Endothelial cell of umbilical vein (primary cell): ENCODE measurements at regions not wholly inside any gene's neighbourhood (a gene's known extent, or its start where the extent isn't known, plus 50 kb on each side); places are given as distances from the start of the nearest gene placed in this dataset.

ENCODE experiments used
- BruUV-seq: library from RNA; stranded (reverse); fragments of 400-500 nt; replicated peaks from 2 replicates; lab custom pipeline; 2021; lab: Mats Ljungman, UMichigan
- CTCF ChIA-PET: fragments of 300-600, 350-600 bp; sonication (Branson Sonifier 250); formaldehyde crosslinking; loops from one replicate; lab custom pipeline; 2021; ENCODE audit warnings: antibody characterized with exemption, inconsistent platforms; lab: Charles Lee
- POLR2A ChIA-PET: fragments of 300-600, 350-600 bp; sonication (Branson Sonifier 250); formaldehyde crosslinking; loops from one replicate; lab custom pipeline; 2021; ENCODE audit warnings: antibody characterized with exemption, inconsistent platforms; lab: Charles Lee
- DNase-seq: peaks from one replicate; pipeline ENCODE4 v3.0.0-alpha.2; 2011; ENCODE audit warnings: low read depth, low spot score
- FAIRE-seq: peaks from 2 replicates; lab custom pipeline; 2011; peaks lifted over from hg19 to GRCh38; lab: Jason Lieb, UNC
- H2AFZ ChIP-seq: 2 replicates; pipeline ENCODE4 v1.6.0; 2012; ENCODE audit warnings: low read depth, low read length, control low read depth, inconsistent platforms
- H3K27ac ChIP-seq: 2 replicates; pipeline ENCODE4 v1.5.1; 2011; ENCODE audit warnings: low read depth, mild to moderate bottlenecking, control low read depth, low read length, moderate library complexity; ENCODE audit not compliant: insufficient read depth
- H3K27me3 ChIP-seq, 2 experiments: 2 replicates each; pipeline versions ENCODE4 v1.6.0 to v1.6.1; 2011; ENCODE audit warnings: low read length in 2 of 2, mixed read lengths in 1 of 2; ENCODE audit not compliant: control insufficient read depth in 2 of 2, insufficient read depth in 2 of 2
- H3K36me3 ChIP-seq, 2 experiments: 2 replicates in 1 of 2; 3 replicates in 1 of 2; pipeline ENCODE4 v1.5.1; 2011; ENCODE audit warnings: low read length in 2 of 2, mild to moderate bottlenecking in 1 of 2, moderate library complexity in 1 of 2; ENCODE audit not compliant: control insufficient read depth in 2 of 2, insufficient read depth in 2 of 2; ENCODE audit errors: extremely low read depth in 1 of 2
- H3K4me1 ChIP-seq: 3 replicates; pipeline ENCODE4 v1.5.1; 2011; ENCODE audit warnings: mild to moderate bottlenecking, low read length; ENCODE audit not compliant: control insufficient read depth, insufficient read depth; ENCODE audit errors: extremely low read depth
- H3K4me2 ChIP-seq: 2 replicates; pipeline ENCODE4 v1.6.1; 2011; ENCODE audit warnings: low read length, control low read depth, mixed read lengths; ENCODE audit not compliant: insufficient read depth
- H3K4me3 ChIP-seq, 3 experiments: fragments of 200-600 bp in 1 of 3; sonication (generic), shearing (Covaris generic) in 1 of 3; replicated peaks in 1 of 3; 2 replicates each; pipeline ENCODE4 v1.5.1; 2011 to 2016; ENCODE audit warnings: control low read depth in 3 of 3, low read length in 3 of 3, mild to moderate bottlenecking in 2 of 3, inconsistent platforms in 1 of 3, low read depth in 1 of 3, moderate library complexity in 1 of 3; ENCODE audit not compliant: insufficient read depth in 1 of 3
- H3K79me2 ChIP-seq: 2 replicates; pipeline ENCODE4 v1.6.0; 2012; ENCODE audit warnings: low read length, inconsistent platforms; ENCODE audit not compliant: control insufficient read depth, insufficient read depth
- H3K9ac ChIP-seq: replicated peaks from 2 replicates; pipeline ENCODE3; 2011; ENCODE audit warnings: low read length, control low read depth; ENCODE audit not compliant: insufficient read depth; ENCODE audit errors: extremely low read depth
- H3K9me1 ChIP-seq: replicated peaks from 3 replicates; pipeline ENCODE4 v1.6.0; 2011; ENCODE audit warnings: mild to moderate bottlenecking, low read length; ENCODE audit not compliant: control insufficient read depth, insufficient read depth; ENCODE audit errors: extremely low read depth
- H3K9me3 ChIP-seq: replicated peaks from 2 replicates; pipeline ENCODE4 v1.5.1; 2012; ENCODE audit warnings: low read length, inconsistent platforms; ENCODE audit not compliant: control insufficient read depth, insufficient read depth
- H4K20me1 ChIP-seq: replicated peaks from 2 replicates; pipeline ENCODE3; 2011; ENCODE audit warnings: mild to moderate bottlenecking, low read length; ENCODE audit not compliant: control insufficient read depth, insufficient read depth; ENCODE audit errors: extremely low read depth
- EZH2 ChIP-seq: IDR thresholded peaks from 2 replicates; pipeline ENCODE4 v1.6.1; 2012; ENCODE audit warnings: borderline replicate concordance, low read depth, mild to moderate bottlenecking, moderate library complexity, low read length, inconsistent platforms; ENCODE audit not compliant: severe bottlenecking
- FOS ChIP-seq: IDR thresholded peaks from 2 replicates; pipeline ENCODE4 v1.6.1; 2011; ENCODE audit warnings: mild to moderate bottlenecking, low read length, moderate library complexity, borderline replicate concordance; ENCODE audit not compliant: insufficient read depth
- GATA2 ChIP-seq: IDR thresholded peaks from 2 replicates; pipeline ENCODE4 v1.7.0; 2011; ENCODE audit warnings: low read depth, mild to moderate bottlenecking, moderate library complexity, mixed read lengths, low read length; ENCODE audit not compliant: insufficient read length, insufficient read depth
- JUN ChIP-seq: IDR thresholded peaks from 2 replicates; pipeline ENCODE4 v1.6.1; 2011; ENCODE audit warnings: borderline replicate concordance, low read depth; ENCODE audit not compliant: insufficient read length, insufficient read depth
- MYC ChIP-seq: IDR thresholded peaks from one replicate; pipeline ENCODE4 v1.6.1; 2011; ENCODE audit warnings: mild to moderate bottlenecking, low read depth, low read length
- POLR2A ChIP-seq: IDR thresholded peaks from 2 replicates; pipeline ENCODE4 v1.6.1; 2012; ENCODE audit warnings: low read depth, mild to moderate bottlenecking, control low read depth, low read length
- POLR2AphosphoS5 ChIP-seq: IDR thresholded peaks from 2 replicates; pipeline ENCODE4 v1.6.1; 2012; ENCODE audit warnings: low read depth, mild to moderate bottlenecking, control low read depth, low read length, moderate library complexity; ENCODE audit not compliant: insufficient read depth
- dilution Hi-C: fragments of 300-500 bp; cut with MboI; formaldehyde crosslinking; loops from one replicate; pipeline ENCODE4 v1.15.0; 2019; ENCODE audit warnings: low sequenced_read_pairs; ENCODE audit not compliant: extremely low pct_ligation_motif_present
- intact Hi-C: fragments of 100-400 bp; cut with micrococcal nuclease; formaldehyde crosslinking; loops from one replicate; pipeline ENCODE4 v1.10.0; 2022
- TF ChIP-seq, protein P1 (sequence below), 2 donors: IDR thresholded peaks; 1 replicate in 1 of 2; 2 replicates in 1 of 2; pipeline ENCODE4 v1.5.1; 2011; ENCODE audit warnings: low read length in 2 of 2, mild to moderate bottlenecking in 2 of 2, moderate library complexity in 2 of 2, control low read depth in 1 of 2, inconsistent platforms in 1 of 2, low read depth in 1 of 2; ENCODE audit not compliant: insufficient read depth in 1 of 2; ENCODE audit errors: extremely low read depth in 1 of 2
- TF ChIP-seq, protein P2 (sequence below): IDR thresholded peaks from 2 replicates; pipeline ENCODE4 v1.6.1; 2011; ENCODE audit not compliant: insufficient read depth, insufficient read length

DNA sequence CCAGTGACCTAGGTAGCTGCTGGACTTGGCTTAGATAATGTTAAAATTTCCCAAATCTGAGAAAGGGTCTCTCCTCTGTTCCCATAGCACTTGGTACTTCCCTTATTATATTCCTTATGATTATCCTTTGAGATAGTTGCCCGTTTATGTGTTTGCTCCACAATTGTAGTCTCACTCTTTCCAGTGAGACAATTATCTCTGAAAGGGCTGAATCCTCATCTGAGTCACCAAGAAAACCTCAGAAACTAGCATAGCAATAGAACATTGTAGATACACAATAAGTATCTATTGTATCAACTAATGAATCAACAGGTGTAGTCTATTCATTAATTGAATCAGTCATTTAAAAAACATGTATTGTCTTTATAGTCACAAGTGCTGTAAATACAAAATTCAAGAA, 119.1 kb upstream of the FAR2 start:
- Histone ChIP-seq H3K36me3 (no peaks in the 10 kb centered on the region), H3K27me3 (peaks cover 0 to 13% of the 10 kb centered on the region in 2 experiments), H3K9me3 (no peaks in the 10 kb centered on the region), H3K27ac (no peak overlapping the region), H3K9ac (no peak overlapping the region), H3K4me1 (no peaks in the 10 kb centered on the region), H3K79me2 (no peaks in the 10 kb centered on the region), H3K9me1 (no peaks in the 10 kb centered on the region), H3K4me2 (no peak overlapping the region), H2AFZ (no peak overlapping the region), H4K20me1 (no peaks in the 10 kb centered on the region), H3K4me3 (no peak overlapping the region)
- TF ChIP-seq JUN (no peak), EZH2 (no peak), MYC (no peak), GATA2 (no peak), POLR2A (no peak), FOS (no peak), POLR2AphosphoS5 (no peak)
- TF ChIP-seq, protein P1, sequence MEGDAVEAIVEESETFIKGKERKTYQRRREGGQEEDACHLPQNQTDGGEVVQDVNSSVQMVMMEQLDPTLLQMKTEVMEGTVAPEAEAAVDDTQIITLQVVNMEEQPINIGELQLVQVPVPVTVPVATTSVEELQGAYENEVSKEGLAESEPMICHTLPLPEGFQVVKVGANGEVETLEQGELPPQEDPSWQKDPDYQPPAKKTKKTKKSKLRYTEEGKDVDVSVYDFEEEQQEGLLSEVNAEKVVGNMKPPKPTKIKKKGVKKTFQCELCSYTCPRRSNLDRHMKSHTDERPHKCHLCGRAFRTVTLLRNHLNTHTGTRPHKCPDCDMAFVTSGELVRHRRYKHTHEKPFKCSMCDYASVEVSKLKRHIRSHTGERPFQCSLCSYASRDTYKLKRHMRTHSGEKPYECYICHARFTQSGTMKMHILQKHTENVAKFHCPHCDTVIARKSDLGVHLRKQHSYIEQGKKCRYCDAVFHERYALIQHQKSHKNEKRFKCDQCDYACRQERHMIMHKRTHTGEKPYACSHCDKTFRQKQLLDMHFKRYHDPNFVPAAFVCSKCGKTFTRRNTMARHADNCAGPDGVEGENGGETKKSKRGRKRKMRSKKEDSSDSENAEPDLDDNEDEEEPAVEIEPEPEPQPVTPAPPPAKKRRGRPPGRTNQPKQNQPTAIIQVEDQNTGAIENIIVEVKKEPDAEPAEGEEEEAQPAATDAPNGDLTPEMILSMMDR (IDR thresholded peaks at IDR 0.05; ENCODE audit: extremely low read depth in 1 of 2, insufficient read depth in 1 of 2, low read depth in 1 of 2, low read length in 2 of 2), result no peak
- TF ChIP-seq, protein P2, sequence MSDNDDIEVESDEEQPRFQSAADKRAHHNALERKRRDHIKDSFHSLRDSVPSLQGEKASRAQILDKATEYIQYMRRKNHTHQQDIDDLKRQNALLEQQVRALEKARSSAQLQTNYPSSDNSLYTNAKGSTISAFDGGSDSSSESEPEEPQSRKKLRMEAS, result no peak
- BruUV-seq, result no TSS peak
- dilution Hi-C loops, result no loop called here
- DNase-seq (no peak), FAIRE-seq (no peak)
- intact Hi-C loops, result no loop called here
- ChIA-PET CTCF (no interaction called here), POLR2A (no interaction called here)
